ENCODE measurements at regions not wholly inside any gene's neighbourhood (a gene's known extent, or its start where the extent isn't known, plus 50 kb on each side); places are given as distances from the start of the nearest gene placed in this dataset.

GRCh38 chr6:11633741-11634509 lies 96.4 kb downstream of the TMEM170B start:
- no peak for DNase-seq

- DNase-seq: no peak
Measured at GRCh38 chr6:11634948-11635347, 97.4 kb downstream of the TMEM170B start.

- DNase-seq: no peak
Measured at GRCh38 chr6:11636121-11636520, 98.6 kb downstream of the TMEM170B start.

- no peak for DNase-seq
Measured at GRCh38 chr6:11637266-11637665, 99.7 kb downstream of the TMEM170B start.

- DNase-seq: no peak
Measured at GRCh38 chr6:11639376-11640235, 102.1 kb downstream of the TMEM170B start.

GRCh38 chr6:11640486-11640885 lies 102.9 kb downstream of the TMEM170B start:
- DNase-seq: no peak

- no peak for DNase-seq
Measured at GRCh38 chr6:11644071-11644470, 106.5 kb downstream of the TMEM170B start.

GRCh38 chr6:11644601-11645000 lies 107.1 kb downstream of the TMEM170B start:
- no peak for DNase-seq

- DNase-seq: no peak
Measured at GRCh38 chr6:11645016-11645415, 107.5 kb downstream of the TMEM170B start.

- no peak for DNase-seq
Measured at GRCh38 chr6:11648436-11648775, 110.9 kb downstream of the TMEM170B start.

- no peak for DNase-seq
Measured at GRCh38 chr6:11648889-11649288, 111.3 kb downstream of the TMEM170B start.

- DNase-seq: no peak
Measured at GRCh38 chr6:11650025-11650696, 112.6 kb downstream of the TMEM170B start.

- DNase-seq: no peak
Measured at GRCh38 chr6:11650711-11651110, 113.2 kb downstream of the TMEM170B start.

GRCh38 chr6:11653028-11653583 lies 115.6 kb downstream of the TMEM170B start:
- peak; percentile 3 for DNase-seq

GRCh38 chr6:11654876-11655275 lies 117.3 kb downstream of the TMEM170B start:
- DNase-seq: no peak

- no peak for DNase-seq
Measured at GRCh38 chr6:11656491-11656890, 118.9 kb downstream of the TMEM170B start.

- no peak for DNase-seq
Measured at GRCh38 chr6:11659757-11660156, 118.8 kb downstream of the ADTRP start.

- no peak for DNase-seq
Measured at GRCh38 chr6:11662323-11662722, 116.3 kb downstream of the ADTRP start.

GRCh38 chr6:11663519-11663918 lies 115.1 kb downstream of the ADTRP start:
- no peak for DNase-seq

All from activated CD4-positive, alpha-beta T cell treated with anti-CD3 and anti-CD28 coated beads, Interleukin-2, amount 50 U/mL, for 1 hour (primary cell).